ENCODE measurements at regions not wholly inside any gene's neighbourhood (a gene's known extent, or its start where the extent isn't known, plus 50 kb on each side); places are given as distances from the start of the nearest gene placed in this dataset.

GRCh38 chr7:109659261-109659660 is 1089.6 kb downstream of the DNAJB9 start:
- no peak for TF ChIP-seq GLIS3 (CRISPR knock-in tag; IDR thresholded peaks at IDR 0.05)
- TF ChIP-seq TCF4 (CRISPR knock-in tag; IDR thresholded peaks at IDR 0.05; ENCODE audit: borderline replicate concordance) = no peak
- no peak for TF ChIP-seq CREB5 (CRISPR knock-in tag; IDR thresholded peaks at IDR 0.05; ENCODE audit: low read depth)
- TF ChIP-seq ISL1 (CRISPR knock-in tag; IDR thresholded peaks at IDR 0.05) = no peak
- no peak for TF ChIP-seq ZNF8 (CRISPR knock-in tag; IDR thresholded peaks at IDR 0.05)
- no peak for TF ChIP-seq ARNTL (CRISPR knock-in tag; IDR thresholded peaks at IDR 0.05; ENCODE audit: borderline replicate concordance, low read depth)
- TF ChIP-seq OSR1 (CRISPR knock-in tag; IDR thresholded peaks at IDR 0.05) = no peak
- no peak for TF ChIP-seq PATZ1 (CRISPR knock-in tag; IDR thresholded peaks at IDR 0.05; ENCODE audit: borderline replicate concordance)
- no peak for TF ChIP-seq ZFP3 (CRISPR knock-in tag; IDR thresholded peaks at IDR 0.05)

Data from SK-N-SH treated with all-trans-retinoic acid at 6 μM for 48 hours (cell line).